ENCODE measurements at regions not wholly inside any gene's neighbourhood (a gene's known extent, or its start where the extent isn't known, plus 50 kb on each side); places are given as distances from the start of the nearest gene placed in this dataset.

- TF ChIP-seq POLR2A (IDR thresholded peaks at IDR 0.05) (no peak), CTCF (IDR thresholded peaks at IDR 0.05) (no peak)
- Histone ChIP-seq H3K9me3 (replicated peaks in 1 of 3) (no peaks in the 10 kb centered on the region), H3K27ac (no peak overlapping the region), H3K4me1 (replicated peaks in 1 of 2) (no peaks in the 10 kb centered on the region), H3K36me3 (replicated peaks in 1 of 2) (no peaks in the 10 kb centered on the region), H3K4me3 (no peak overlapping the region), H3K27me3 (no peaks in the 10 kb centered on the region)
- intact Hi-C loops (cut with DNase I) = no loop called here
- no peak for DNase-seq
- WGBS, 4 donors = 86 to 91% (median 88%) methylated on average over 3 of the region's 3 CpGs
Measured at GRCh38 chr2:7895289-7895688, 786.6 kb upstream of the ID2 start.

GRCh38 chr2:7896940-7897487 is 784.8 kb upstream of the ID2 start:
- intact Hi-C loops (cut with DNase I) = no loop called here
- no peak for TF ChIP-seq CTCF (IDR thresholded peaks at IDR 0.05)
- TF ChIP-seq POLR2A (IDR thresholded peaks at IDR 0.05) = no peak
- no peaks in the 10 kb centered on the region for H3K9me3 ChIP-seq (replicated peaks in 1 of 3)
- 71 to 86% (median 77%) methylated on average over 5 of the region's 5 CpGs for WGBS, 4 donors
- no peak for DNase-seq
- H3K4me1 ChIP-seq (replicated peaks in 1 of 2) = no peaks in the 10 kb centered on the region
- H3K27ac ChIP-seq = no peak overlapping the region
- no peaks in the 10 kb centered on the region for H3K36me3 ChIP-seq (replicated peaks in 1 of 2)
- H3K27me3 ChIP-seq = no peaks in the 10 kb centered on the region
- no peak overlapping the region for H3K4me3 ChIP-seq

- no peaks in the 10 kb centered on the region for H3K4me1 ChIP-seq (replicated peaks in 1 of 2)
- intact Hi-C loops (cut with DNase I) = no loop called here
- H3K4me3 ChIP-seq = no peak overlapping the region
- H3K27ac ChIP-seq = no peak overlapping the region
- H3K36me3 ChIP-seq (replicated peaks in 1 of 2) = no peaks in the 10 kb centered on the region
- H3K27me3 ChIP-seq = no peaks in the 10 kb centered on the region
- DNase-seq = no peak
- TF ChIP-seq POLR2A (IDR thresholded peaks at IDR 0.05) = no peak
- no peak for TF ChIP-seq CTCF (IDR thresholded peaks at IDR 0.05)
- no peaks in the 10 kb centered on the region for H3K9me3 ChIP-seq (replicated peaks in 1 of 3)
- 63 to 73% (median 71%) methylated on average over 5 of the region's 5 CpGs for WGBS, 4 donors
Measured at GRCh38 chr2:7899241-7899640, 782.6 kb upstream of the ID2 start.

- no peak for DNase-seq
- H3K4me1 ChIP-seq (replicated peaks in 1 of 2) = no peaks in the 10 kb centered on the region
- H3K9me3 ChIP-seq (replicated peaks in 1 of 3) = no peaks in the 10 kb centered on the region
- TF ChIP-seq CTCF (IDR thresholded peaks at IDR 0.05) (no peak), POLR2A (IDR thresholded peaks at IDR 0.05) (no peak)
- intact Hi-C loops (cut with DNase I) = no loop called here
- 50 to 73% (median 67%) methylated on average over 1 of the region's 1 CpG for WGBS, 4 donors
- no peaks in the 10 kb centered on the region for H3K27me3 ChIP-seq
- no peak overlapping the region for H3K27ac ChIP-seq
- no peaks in the 10 kb centered on the region for H3K36me3 ChIP-seq (replicated peaks in 1 of 2)
- no peak overlapping the region for H3K4me3 ChIP-seq
Measured at GRCh38 chr2:7899923-7900322, 781.9 kb upstream of the ID2 start.

All from adrenal gland (tissue), 9 donors.